GM23338 (cell line): ENCODE measurements at regions not wholly inside any gene's neighbourhood (a gene's known extent, or its start where the extent isn't known, plus 50 kb on each side); places are given as distances from the start of the nearest gene placed in this dataset.

Experiments used
- CREB1 ChIP-seq: fragments of 250-450 bp; sonication (Bioruptor Pico); IDR thresholded peaks from 2 replicates; pipeline ENCODE4 v1.5.0; 2020; ENCODE audit warnings: low read depth, mild to moderate bottlenecking, moderate library complexity
- ETS1 ChIP-seq: IDR thresholded peaks from 2 replicates; pipeline ENCODE4 v1.6.1; 2016; ENCODE audit warnings: antibody characterized with exemption
- EZH2 ChIP-seq: fragments of 200-600 bp; sonication (generic); IDR thresholded peaks from one replicate; pipeline ENCODE4 v1.8.0; 2017; ENCODE audit warnings: antibody characterized with exemption, mild to moderate bottlenecking, low read depth; ENCODE audit not compliant: unreplicated experiment
- EZH2phosphoT487 ChIP-seq: fragments of 200-600 bp; sonication (generic); IDR thresholded peaks from one replicate; pipeline ENCODE4 v1.8.1; 2018; ENCODE audit warnings: antibody characterized with exemption; ENCODE audit not compliant: unreplicated experiment
- POLR2AphosphoS5 ChIP-seq: IDR thresholded peaks from 2 replicates; pipeline ENCODE4 v1.6.1; 2016; ENCODE audit warnings: antibody characterized with exemption, low read depth
- ZNF462 ChIP-seq: fragments of 250-450 bp; sonication (Bioruptor Pico); IDR thresholded peaks from 2 replicates; pipeline ENCODE4 v1.5.0; 2020; ENCODE audit warnings: mild to moderate bottlenecking, moderate library complexity
- TF ChIP-seq, protein P1 (sequence below), 2 experiments: fragments of 200-600 bp in 1 of 2; sonication (generic) in 1 of 2; conservative IDR thresholded peaks; 2 replicates each; pipeline versions ENCODE4 v1.5.1 to v1.6.1; 2016 to 2017; ENCODE audit warnings: antibody characterized with exemption in 2 of 2, low read depth in 2 of 2, mild to moderate bottlenecking in 2 of 2, moderate library complexity in 1 of 2
- TF ChIP-seq, protein P2 (sequence below): IDR thresholded peaks from one replicate; pipeline ENCODE4 v1.6.1; 2018; ENCODE audit warnings: antibody characterized with exemption; ENCODE audit not compliant: unreplicated experiment

DNA sequence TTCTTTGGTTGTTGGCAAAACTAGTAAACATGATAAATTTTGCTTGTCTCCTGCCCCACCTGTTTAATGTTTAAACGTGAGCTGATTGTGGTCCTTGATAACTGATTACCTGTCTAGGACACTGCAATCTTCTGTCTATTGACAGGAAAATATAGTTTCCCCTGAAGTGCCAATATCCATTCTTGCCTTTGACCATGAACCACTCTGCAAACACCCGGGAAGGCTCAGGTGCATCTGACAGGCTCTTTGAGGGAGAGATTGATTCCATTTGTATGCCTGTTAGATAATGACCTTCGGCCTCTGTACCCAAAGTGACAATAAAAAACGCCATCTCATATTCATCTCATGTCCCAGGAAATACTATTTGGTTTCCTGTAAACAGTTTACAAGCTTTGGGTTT lies 453.0 kb downstream of the CENPC start:
- no peak for TF ChIP-seq POLR2AphosphoS5
- TF ChIP-seq, protein P1, sequence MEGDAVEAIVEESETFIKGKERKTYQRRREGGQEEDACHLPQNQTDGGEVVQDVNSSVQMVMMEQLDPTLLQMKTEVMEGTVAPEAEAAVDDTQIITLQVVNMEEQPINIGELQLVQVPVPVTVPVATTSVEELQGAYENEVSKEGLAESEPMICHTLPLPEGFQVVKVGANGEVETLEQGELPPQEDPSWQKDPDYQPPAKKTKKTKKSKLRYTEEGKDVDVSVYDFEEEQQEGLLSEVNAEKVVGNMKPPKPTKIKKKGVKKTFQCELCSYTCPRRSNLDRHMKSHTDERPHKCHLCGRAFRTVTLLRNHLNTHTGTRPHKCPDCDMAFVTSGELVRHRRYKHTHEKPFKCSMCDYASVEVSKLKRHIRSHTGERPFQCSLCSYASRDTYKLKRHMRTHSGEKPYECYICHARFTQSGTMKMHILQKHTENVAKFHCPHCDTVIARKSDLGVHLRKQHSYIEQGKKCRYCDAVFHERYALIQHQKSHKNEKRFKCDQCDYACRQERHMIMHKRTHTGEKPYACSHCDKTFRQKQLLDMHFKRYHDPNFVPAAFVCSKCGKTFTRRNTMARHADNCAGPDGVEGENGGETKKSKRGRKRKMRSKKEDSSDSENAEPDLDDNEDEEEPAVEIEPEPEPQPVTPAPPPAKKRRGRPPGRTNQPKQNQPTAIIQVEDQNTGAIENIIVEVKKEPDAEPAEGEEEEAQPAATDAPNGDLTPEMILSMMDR (conservative IDR thresholded peaks at IDR 0.05; ENCODE audit: low read depth in 2 of 2) = no peak
- TF ChIP-seq ETS1 = no peak
- TF ChIP-seq EZH2phosphoT487 = no peak
- TF ChIP-seq, protein P2, sequence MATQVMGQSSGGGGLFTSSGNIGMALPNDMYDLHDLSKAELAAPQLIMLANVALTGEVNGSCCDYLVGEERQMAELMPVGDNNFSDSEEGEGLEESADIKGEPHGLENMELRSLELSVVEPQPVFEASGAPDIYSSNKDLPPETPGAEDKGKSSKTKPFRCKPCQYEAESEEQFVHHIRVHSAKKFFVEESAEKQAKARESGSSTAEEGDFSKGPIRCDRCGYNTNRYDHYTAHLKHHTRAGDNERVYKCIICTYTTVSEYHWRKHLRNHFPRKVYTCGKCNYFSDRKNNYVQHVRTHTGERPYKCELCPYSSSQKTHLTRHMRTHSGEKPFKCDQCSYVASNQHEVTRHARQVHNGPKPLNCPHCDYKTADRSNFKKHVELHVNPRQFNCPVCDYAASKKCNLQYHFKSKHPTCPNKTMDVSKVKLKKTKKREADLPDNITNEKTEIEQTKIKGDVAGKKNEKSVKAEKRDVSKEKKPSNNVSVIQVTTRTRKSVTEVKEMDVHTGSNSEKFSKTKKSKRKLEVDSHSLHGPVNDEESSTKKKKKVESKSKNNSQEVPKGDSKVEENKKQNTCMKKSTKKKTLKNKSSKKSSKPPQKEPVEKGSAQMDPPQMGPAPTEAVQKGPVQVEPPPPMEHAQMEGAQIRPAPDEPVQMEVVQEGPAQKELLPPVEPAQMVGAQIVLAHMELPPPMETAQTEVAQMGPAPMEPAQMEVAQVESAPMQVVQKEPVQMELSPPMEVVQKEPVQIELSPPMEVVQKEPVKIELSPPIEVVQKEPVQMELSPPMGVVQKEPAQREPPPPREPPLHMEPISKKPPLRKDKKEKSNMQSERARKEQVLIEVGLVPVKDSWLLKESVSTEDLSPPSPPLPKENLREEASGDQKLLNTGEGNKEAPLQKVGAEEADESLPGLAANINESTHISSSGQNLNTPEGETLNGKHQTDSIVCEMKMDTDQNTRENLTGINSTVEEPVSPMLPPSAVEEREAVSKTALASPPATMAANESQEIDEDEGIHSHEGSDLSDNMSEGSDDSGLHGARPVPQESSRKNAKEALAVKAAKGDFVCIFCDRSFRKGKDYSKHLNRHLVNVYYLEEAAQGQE = no peak
- no peak for TF ChIP-seq EZH2
- TF ChIP-seq ZNF462 (CRISPR knock-in tag) = no peak
- TF ChIP-seq CREB1 (CRISPR knock-in tag) = no peak
